GM12891 (cell line): ENCODE measurements at regions not wholly inside any gene's neighbourhood (a gene's known extent, or its start where the extent isn't known, plus 50 kb on each side); places are given as distances from the start of the nearest gene placed in this dataset.

ENCODE experiments used
- POLR2A ChIP-seq: IDR thresholded peaks from 2 replicates; pipeline ENCODE4 v1.6.1; 2011; ENCODE audit warnings: low read depth, low read length, control low read depth
- POLR2AphosphoS5 ChIP-seq: IDR thresholded peaks from 2 replicates; pipeline ENCODE4 v1.6.1; 2011; ENCODE audit warnings: low read depth, low read length, control low read depth
- POU2F2 ChIP-seq: IDR thresholded peaks from 2 replicates; pipeline ENCODE4 v1.6.1; 2011; ENCODE audit warnings: low read depth, mild to moderate bottlenecking, control low read depth, low read length, moderate library complexity
- TAF1 ChIP-seq: IDR thresholded peaks from 2 replicates; pipeline ENCODE4 v1.6.1; 2011; ENCODE audit warnings: low read depth, low read length, control low read depth

DNA sequence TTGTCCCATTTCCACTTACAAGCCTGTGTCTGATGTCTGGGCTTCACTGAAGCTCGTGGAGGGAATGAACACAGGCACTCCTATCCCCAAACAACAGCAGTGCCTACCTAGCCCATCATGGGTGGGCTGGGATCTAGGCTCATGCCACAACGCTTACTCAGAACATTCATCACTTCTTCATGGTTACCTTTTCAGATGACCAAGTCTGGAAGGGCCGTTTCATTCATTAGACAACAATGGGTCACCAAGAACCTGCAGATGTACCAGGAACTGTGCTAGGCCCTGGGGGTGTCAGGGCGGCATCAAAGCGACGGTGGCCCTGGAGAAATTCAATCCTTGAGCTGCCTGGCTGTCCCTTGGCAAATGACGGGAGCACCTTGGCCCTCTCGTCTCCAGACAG lies 64.9 kb upstream of the FZD10 start:
- TF ChIP-seq POLR2AphosphoS5 (no peak), POLR2A (no peak), POU2F2 (no peak), TAF1 (no peak)
